ENCODE measurements at regions not wholly inside any gene's neighbourhood (a gene's known extent, or its start where the extent isn't known, plus 50 kb on each side); places are given as distances from the start of the nearest gene placed in this dataset.

GRCh38 chr4:54371173-54371572, 142.1 kb downstream of the PDGFRA start:
- TF ChIP-seq POLR2A (IDR thresholded peaks at IDR 0.05) (no peak), CTCF (IDR thresholded peaks at IDR 0.05) (no peak), EP300 (IDR thresholded peaks at IDR 0.05) (no peak), POLR2AphosphoS5 (IDR thresholded peaks at IDR 0.05) (no peak)

Measured in upper lobe of left lung (tissue), 4 donors.